ENCODE measurements at regions not wholly inside any gene's neighbourhood (a gene's known extent, or its start where the extent isn't known, plus 50 kb on each side); places are given as distances from the start of the nearest gene placed in this dataset.

DNA sequence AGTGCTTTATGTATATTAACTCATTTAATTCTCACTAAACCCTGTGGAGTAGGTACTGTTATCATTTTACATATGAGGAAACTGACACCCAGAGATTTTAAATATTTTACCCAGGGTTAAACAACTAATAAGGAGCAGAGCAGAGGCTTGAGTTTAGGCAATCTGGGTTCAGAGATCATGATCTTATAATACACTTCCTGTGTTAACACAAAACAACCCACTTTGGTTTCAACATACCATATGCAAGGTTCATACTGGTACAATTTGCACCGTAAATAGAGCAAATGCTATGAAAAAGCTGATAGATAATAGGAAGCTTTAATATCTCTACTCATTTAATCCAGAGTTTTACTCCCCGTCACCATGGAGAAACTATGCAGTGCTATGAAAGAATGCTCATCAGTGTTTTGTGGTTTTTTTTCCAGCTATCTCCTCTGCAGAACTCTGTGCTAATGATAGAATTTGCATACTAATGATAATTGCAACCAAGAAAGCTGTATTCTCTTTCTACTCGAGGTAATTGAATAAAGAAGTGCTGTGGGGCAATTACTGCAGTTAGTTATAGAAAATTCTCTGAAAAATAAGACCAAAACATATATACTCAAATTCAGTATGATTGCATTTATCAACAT, 138.8 kb upstream of the MAP9 start:
- TF ChIP-seq, protein P1, sequence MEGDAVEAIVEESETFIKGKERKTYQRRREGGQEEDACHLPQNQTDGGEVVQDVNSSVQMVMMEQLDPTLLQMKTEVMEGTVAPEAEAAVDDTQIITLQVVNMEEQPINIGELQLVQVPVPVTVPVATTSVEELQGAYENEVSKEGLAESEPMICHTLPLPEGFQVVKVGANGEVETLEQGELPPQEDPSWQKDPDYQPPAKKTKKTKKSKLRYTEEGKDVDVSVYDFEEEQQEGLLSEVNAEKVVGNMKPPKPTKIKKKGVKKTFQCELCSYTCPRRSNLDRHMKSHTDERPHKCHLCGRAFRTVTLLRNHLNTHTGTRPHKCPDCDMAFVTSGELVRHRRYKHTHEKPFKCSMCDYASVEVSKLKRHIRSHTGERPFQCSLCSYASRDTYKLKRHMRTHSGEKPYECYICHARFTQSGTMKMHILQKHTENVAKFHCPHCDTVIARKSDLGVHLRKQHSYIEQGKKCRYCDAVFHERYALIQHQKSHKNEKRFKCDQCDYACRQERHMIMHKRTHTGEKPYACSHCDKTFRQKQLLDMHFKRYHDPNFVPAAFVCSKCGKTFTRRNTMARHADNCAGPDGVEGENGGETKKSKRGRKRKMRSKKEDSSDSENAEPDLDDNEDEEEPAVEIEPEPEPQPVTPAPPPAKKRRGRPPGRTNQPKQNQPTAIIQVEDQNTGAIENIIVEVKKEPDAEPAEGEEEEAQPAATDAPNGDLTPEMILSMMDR (IDR thresholded peaks at IDR 0.05) = no peak
- no peak for TF ChIP-seq POLR2A (IDR thresholded peaks at IDR 0.05)
- Histone ChIP-seq H3K27me3 (no peaks in the 10 kb centered on the region), H3K4me3 (no peak overlapping the region), H3K4me1 (no peaks in the 10 kb centered on the region), H3K9me3 (no peaks in the 10 kb centered on the region), H3K27ac (no peak overlapping the region), H3K36me3 (ENCODE audit: low read depth, missing control alignments) (no peaks in the 10 kb centered on the region)
- DNase-seq = no peak
- intact Hi-C loops (cut with DNase I; ENCODE audit: low total_unique reads) = no loop called here
- WGBS, 2 donors = 82 to 83% methylated on average over 3 of the region's 3 CpGs

DNA sequence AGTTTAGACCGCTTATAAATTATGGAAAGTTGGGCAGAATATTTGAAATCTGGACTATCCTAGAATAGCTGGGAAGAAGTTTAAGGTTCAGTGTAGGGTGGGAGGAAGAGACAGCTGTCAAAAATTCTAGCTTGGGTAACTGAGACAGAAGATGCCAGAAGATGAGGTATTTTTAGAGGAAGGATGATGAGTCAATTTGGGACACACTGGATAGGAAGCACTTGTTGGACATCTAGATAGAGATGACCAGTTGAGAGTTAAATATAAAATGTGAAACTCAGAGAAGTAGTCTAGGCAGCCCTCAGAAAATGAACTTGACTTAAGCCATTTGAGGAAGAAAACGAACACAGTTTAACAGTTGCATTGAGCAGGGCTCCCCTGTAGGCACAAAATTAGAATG, 137.9 kb upstream of the MAP9 start:
- DNase-seq = no peak
- Histone ChIP-seq H3K9me3 (no peaks in the 10 kb centered on the region), H3K36me3 (ENCODE audit: low read depth, missing control alignments) (no peaks in the 10 kb centered on the region), H3K27ac (no peak overlapping the region), H3K27me3 (no peaks in the 10 kb centered on the region), H3K4me3 (no peak overlapping the region), H3K4me1 (no peaks in the 10 kb centered on the region)
- TF ChIP-seq, protein P1 (IDR thresholded peaks at IDR 0.05) = no peak
- TF ChIP-seq POLR2A (IDR thresholded peaks at IDR 0.05) = no peak
- intact Hi-C loops (cut with DNase I; ENCODE audit: low total_unique reads) = no loop called here
- WGBS, 2 donors = 90 to 91% methylated on average over 2 of the region's 2 CpGs

DNA sequence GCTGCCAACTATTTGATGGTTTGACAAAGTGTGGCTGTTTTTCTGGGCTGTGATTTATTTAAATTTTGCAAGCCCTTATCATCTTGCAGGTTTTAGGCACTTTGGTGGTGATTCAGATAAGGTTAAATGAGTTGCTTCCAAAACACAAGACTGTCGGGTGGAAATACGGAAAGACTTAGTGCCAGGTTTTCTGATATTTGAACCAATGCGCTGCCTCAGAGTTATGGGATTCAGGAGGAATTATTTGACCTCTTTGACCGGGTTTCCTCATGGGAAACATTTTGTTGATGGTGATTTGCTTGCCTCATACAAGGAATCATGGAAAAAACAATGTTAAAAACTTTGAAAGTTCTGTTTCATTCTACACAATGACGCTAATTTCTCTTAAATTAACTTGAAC, 136.1 kb upstream of the MAP9 start:
- DNase-seq = no peak
- WGBS, 2 donors = 41 to 52% methylated on average over 5 of the region's 5 CpGs
- H3K36me3 ChIP-seq (ENCODE audit: low read depth, missing control alignments) = no peaks in the 10 kb centered on the region
- H3K27me3 ChIP-seq = no peaks in the 10 kb centered on the region
- no peak overlapping the region for H3K4me3 ChIP-seq
- no peaks in the 10 kb centered on the region for H3K4me1 ChIP-seq
- intact Hi-C loops (cut with DNase I; ENCODE audit: low total_unique reads) = no loop called here
- no peak for TF ChIP-seq POLR2A (IDR thresholded peaks at IDR 0.05)
- TF ChIP-seq, protein P1 (IDR thresholded peaks at IDR 0.05) = no peak
- H3K27ac ChIP-seq = no peak overlapping the region
- H3K9me3 ChIP-seq = no peaks in the 10 kb centered on the region

DNA sequence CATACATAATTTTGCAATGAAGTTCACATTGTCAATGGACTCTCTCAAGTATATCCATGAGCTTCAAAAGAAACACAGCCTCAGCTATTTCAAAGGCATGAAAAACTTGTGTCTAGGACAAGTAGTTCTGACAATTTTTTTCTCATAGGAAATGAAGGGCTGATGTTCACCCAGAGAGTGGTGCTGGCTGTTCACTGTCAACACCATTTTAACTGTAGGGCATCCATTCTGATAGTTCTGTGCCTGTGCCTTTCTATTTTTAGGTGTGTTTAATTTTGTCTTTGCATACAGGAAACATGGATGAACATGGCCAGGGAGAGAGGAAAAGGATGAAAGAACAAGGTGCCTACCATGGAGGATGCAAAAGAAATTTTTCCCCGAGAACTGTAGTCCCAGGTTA, 135.3 kb upstream of the MAP9 start:
- 100% methylated on average over 1 of the region's 1 CpG for WGBS, 2 donors
- Histone ChIP-seq H3K4me3 (no peak overlapping the region), H3K27ac (no peak overlapping the region), H3K27me3 (no peaks in the 10 kb centered on the region), H3K4me1 (no peaks in the 10 kb centered on the region), H3K9me3 (no peaks in the 10 kb centered on the region), H3K36me3 (ENCODE audit: low read depth, missing control alignments) (no peaks in the 10 kb centered on the region)
- TF ChIP-seq POLR2A (IDR thresholded peaks at IDR 0.05) = no peak
- TF ChIP-seq, protein P1 (IDR thresholded peaks at IDR 0.05) = no peak
- no peak for DNase-seq
- intact Hi-C loops (cut with DNase I; ENCODE audit: low total_unique reads) = no loop called here

DNA sequence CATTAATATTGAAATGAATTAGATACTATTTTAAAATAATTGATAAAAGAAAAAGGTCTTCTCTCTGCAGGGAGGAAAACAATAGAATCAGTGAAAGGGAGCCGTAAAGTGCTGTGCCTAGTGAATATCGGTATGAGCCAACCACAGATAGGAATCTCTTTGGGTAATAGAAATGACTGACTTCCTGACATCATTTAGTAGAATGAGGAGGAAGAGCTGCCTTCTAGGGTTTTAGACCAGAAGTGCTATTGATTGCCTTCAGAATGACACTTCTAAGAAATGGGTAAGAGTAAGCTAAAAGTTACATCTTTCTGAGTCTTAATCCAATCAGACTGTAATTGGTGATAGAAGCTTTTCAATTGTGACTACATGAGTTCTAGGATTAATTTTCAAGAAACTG, 134.0 kb upstream of the MAP9 start:
- no peak overlapping the region for H3K4me3 ChIP-seq
- no peaks in the 10 kb centered on the region for H3K36me3 ChIP-seq (ENCODE audit: low read depth, missing control alignments)
- intact Hi-C loops (cut with DNase I; ENCODE audit: low total_unique reads) = no loop called here
- WGBS, 2 donors = 42 to 48% methylated on average over 2 of the region's 2 CpGs
- TF ChIP-seq, protein P1 (IDR thresholded peaks at IDR 0.05) = no peak
- no peak for TF ChIP-seq POLR2A (IDR thresholded peaks at IDR 0.05)
- no peaks in the 10 kb centered on the region for H3K27me3 ChIP-seq
- DNase-seq = no peak
- no peaks in the 10 kb centered on the region for H3K9me3 ChIP-seq
- no peaks in the 10 kb centered on the region for H3K4me1 ChIP-seq
- H3K27ac ChIP-seq = no peak overlapping the region
